GM13976 (cell line): ENCODE measurements at regions not wholly inside any gene's neighbourhood (a gene's known extent, or its start where the extent isn't known, plus 50 kb on each side); places are given as distances from the start of the nearest gene placed in this dataset.

ENCODE experiments used
- DNase-seq: peaks from one replicate; pipeline ENCODE4 v3.0.0; 2012; ENCODE audit warnings: low spot score
- in situ Hi-C: fragments of 300-500 bp; cut with MboI; formaldehyde crosslinking; loops from one replicate; pipeline ENCODE4 v1.12.0; 2022; ENCODE audit warnings: low sequenced_read_pairs, mixed read lengths, inconsistent platforms; ENCODE audit not compliant: unreplicated experiment
- TF ChIP-seq, protein P1 (sequence below): IDR thresholded peaks from 2 replicates; pipeline ENCODE4 v1.5.1; 2012; ENCODE audit warnings: borderline replicate concordance, mild to moderate bottlenecking; ENCODE audit not compliant: insufficient read depth; ENCODE audit errors: extremely low read depth, missing control alignments, control extremely low read depth

DNA sequence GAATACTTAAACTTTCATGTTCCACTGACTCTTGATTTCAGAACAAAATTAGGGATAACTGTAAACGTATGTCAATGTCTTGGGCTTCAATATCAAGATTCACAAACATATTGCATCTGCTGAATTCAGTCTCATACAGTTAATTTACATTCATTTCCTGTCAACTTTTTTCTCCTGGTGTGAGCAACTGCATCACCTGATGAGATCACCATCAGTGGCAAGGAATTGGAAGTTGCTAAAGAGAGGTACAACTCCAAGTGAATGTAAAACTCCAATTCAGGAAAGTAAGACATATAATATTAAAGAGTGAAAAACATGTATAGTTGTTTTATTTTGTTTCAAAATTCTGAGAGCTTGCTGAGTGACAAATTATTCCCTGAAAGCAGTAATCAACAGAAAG is 1336.2 kb upstream of the C9orf72 start:
- TF ChIP-seq, protein P1, sequence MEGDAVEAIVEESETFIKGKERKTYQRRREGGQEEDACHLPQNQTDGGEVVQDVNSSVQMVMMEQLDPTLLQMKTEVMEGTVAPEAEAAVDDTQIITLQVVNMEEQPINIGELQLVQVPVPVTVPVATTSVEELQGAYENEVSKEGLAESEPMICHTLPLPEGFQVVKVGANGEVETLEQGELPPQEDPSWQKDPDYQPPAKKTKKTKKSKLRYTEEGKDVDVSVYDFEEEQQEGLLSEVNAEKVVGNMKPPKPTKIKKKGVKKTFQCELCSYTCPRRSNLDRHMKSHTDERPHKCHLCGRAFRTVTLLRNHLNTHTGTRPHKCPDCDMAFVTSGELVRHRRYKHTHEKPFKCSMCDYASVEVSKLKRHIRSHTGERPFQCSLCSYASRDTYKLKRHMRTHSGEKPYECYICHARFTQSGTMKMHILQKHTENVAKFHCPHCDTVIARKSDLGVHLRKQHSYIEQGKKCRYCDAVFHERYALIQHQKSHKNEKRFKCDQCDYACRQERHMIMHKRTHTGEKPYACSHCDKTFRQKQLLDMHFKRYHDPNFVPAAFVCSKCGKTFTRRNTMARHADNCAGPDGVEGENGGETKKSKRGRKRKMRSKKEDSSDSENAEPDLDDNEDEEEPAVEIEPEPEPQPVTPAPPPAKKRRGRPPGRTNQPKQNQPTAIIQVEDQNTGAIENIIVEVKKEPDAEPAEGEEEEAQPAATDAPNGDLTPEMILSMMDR: no peak
- in situ Hi-C loops: no loop called here
- DNase-seq: no peak

DNA sequence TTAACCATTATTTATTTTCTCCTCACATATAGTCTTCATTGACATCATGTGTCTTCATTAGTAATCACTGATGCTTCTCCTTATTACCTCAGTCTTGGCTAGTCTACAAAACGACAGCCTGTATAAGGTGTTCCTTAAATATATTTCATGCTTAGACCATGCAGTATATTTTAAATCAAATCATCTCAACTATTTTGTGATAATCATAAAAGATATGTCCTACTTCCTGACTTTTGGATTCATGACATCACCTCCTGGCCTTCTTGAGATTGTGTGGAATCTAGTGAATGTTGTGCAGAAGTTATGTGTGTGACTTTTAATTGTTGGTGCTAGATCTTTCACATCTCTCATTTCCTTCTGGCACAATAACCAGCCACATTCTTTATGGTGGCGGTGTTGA is 1339.3 kb upstream of the C9orf72 start:
- no peak for DNase-seq
- in situ Hi-C loops: no loop called here
- TF ChIP-seq, protein P1: no peak

DNA sequence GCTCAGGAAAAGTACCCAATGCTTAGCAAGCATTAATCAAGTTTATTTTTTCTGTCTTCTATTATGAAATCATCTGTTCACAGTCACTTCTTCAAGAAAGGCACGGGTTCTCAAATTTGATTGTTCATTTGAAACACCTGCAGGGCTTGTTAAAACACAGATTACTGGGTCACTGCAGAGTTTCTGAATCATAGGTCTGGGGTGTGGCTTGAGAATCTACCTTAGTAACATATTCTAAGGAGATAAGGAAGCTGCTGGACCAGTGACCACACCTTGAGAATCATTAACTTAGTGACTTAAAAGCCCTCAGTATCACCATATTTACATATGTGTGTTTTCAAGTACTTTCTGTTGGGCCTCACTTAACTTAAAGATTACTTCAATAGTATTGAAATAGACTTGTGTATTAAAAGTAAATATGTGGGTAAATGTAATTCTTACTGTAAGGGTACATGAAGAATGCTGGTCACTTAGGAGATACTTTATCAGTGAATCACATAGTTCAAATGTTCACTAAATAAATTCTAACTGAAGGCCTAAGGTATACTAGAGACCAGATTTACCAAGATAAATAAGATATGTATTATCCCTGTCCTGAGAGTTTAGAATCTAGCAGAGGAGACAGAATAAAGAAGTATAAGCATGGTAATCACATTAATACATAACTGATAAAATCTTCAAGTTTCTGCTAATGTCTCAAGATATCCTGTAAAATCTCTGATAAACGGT is 1342.1 kb upstream of the C9orf72 start:
- TF ChIP-seq, protein P1: no peak
- in situ Hi-C loops: no loop called here
- DNase-seq: no peak

DNA sequence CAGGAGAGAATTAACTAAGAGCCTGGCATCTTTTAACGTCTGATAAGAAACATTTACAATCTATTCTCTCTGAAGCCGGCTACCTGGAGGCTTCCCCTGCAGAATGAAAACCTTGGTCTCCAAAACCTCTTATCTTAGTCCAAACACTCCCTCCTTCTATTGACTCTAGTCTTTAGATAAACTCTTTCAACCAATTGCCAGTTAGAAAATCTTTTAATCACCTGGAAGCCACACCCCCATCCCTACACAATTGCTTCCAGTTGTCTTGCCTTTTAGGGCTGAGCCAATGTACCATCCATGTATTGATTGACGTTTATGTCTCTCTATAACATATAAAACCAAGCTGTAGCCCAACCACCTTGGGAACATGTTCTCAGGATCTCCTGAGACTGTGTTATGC is 1343.1 kb upstream of the C9orf72 start:
- no peak for DNase-seq
- TF ChIP-seq, protein P1: no peak
- in situ Hi-C loops: no loop called here

DNA sequence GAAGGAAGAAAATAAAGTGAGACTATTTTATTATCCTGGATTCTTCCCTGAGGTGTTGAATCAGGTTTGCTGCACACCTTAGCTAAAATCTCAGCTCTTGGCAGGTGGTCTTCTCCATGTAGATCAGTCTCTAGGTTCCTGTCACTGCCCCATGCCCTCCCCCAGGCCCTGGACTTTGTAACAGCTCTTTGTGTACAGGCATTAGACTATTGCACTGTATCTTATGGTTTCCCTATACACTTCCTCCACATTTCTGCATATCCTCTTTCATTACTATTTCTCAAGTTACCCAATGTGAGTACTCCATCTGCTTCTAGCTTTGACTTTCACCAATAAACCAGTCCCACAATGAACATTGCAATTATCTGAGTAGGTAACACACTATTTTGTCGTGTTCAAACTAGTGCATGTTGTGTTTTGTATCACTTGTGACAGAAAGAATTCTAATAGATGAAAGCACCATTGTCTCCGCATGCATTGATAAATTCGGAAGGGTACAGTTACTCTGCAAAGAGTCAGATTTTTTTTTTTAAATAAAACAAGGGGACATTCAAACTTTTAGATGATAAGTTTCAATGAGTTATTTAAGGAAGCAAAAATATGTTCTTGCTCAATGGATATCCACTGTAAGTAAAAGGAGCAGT is 1348.7 kb upstream of the C9orf72 start:
- in situ Hi-C loops: no loop called here
- DNase-seq: no peak
- TF ChIP-seq, protein P1: no peak

DNA sequence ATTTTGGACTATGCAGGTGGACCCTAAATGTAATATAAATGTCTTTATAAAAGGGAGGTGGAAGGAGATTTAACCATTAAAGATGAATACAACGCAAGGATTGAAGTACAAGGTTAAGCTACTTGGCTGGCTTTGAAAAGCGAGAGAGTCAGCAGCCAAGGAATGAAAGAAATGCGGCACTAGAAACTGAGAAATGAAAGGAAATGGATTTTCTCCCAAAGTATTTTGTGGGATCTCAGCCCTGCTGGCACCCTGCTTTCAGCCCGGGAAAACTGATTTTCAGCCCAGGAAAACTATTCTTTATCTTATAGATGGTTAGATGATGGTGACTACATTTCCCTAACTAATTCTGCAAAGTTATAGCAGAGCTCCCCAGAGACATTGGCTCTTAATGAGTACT is 1349.6 kb upstream of the C9orf72 start:
- no peak for DNase-seq
- TF ChIP-seq, protein P1: no peak
- in situ Hi-C loops: no loop called here
